Activated CD4-positive, alpha-beta T cell treated with anti-CD3 and anti-CD28 coated beads, Interleukin-2, amount 50 U/mL, for 16 hours (primary cell): ENCODE measurements at regions not wholly inside any gene's neighbourhood (a gene's known extent, or its start where the extent isn't known, plus 50 kb on each side); places are given as distances from the start of the nearest gene placed in this dataset.
"Not testable (repeated sequence)": the region's sequence is repeated elsewhere in the genome, so short reads cannot be mapped to it uniquely, and the experiment has no call there.

Source experiments
- DNase-seq: peaks from one replicate; pipeline ENCODE4 v3.0.0-alpha.2; 2020

GRCh38 chr2:82124629-82125028, 1820.1 kb upstream of the LRRTM1 start:
- DNase-seq, result no peak

- no peak for DNase-seq
Observed at GRCh38 chr2:82120654-82121053, 1816.1 kb upstream of the LRRTM1 start.

- DNase-seq, result no peak
Observed at GRCh38 chr2:82120115-82120514, 1815.6 kb upstream of the LRRTM1 start.

GRCh38 chr2:82109418-82109817, 1804.9 kb upstream of the LRRTM1 start:
- DNase-seq, result no peak

- DNase-seq, result no peak
Observed at GRCh38 chr2:82098617-82099016, 1794.1 kb upstream of the LRRTM1 start.

GRCh38 chr2:82089518-82089917, 1785.0 kb upstream of the LRRTM1 start:
- DNase-seq, result no peak

- no peak for DNase-seq
Observed at GRCh38 chr2:82084679-82085392, 1780.3 kb upstream of the LRRTM1 start.

- DNase-seq, result no peak
Observed at GRCh38 chr2:82075875-82076274, 1771.3 kb upstream of the LRRTM1 start.

- DNase-seq, result no peak
Observed at GRCh38 chr2:82062463-82062862, 1757.9 kb upstream of the LRRTM1 start.

GRCh38 chr2:82055846-82056245, 1751.3 kb upstream of the LRRTM1 start:
- DNase-seq, result no peak

GRCh38 chr2:82043867-82044266, 1739.3 kb upstream of the LRRTM1 start:
- no peak for DNase-seq

GRCh38 chr2:82027921-82028615, 1723.5 kb upstream of the LRRTM1 start:
- no peak for DNase-seq

GRCh38 chr2:82023710-82024109, 1719.2 kb upstream of the LRRTM1 start:
- no peak for DNase-seq

GRCh38 chr2:82013641-82014040, 1709.1 kb upstream of the LRRTM1 start:
- no peak for DNase-seq

- DNase-seq, result no peak
Observed at GRCh38 chr2:82007071-82007664, 1702.6 kb upstream of the LRRTM1 start.

- not testable (repeated sequence) for DNase-seq
Observed at GRCh38 chr2:82005889-82006288, 1701.3 kb upstream of the LRRTM1 start.

GRCh38 chr2:82001614-82002013, 1697.1 kb upstream of the LRRTM1 start:
- DNase-seq, result no peak

GRCh38 chr2:82000606-82001005, 1696.1 kb upstream of the LRRTM1 start:
- DNase-seq, result no peak

- DNase-seq, result no peak
Observed at GRCh38 chr2:81996332-81996731, 1691.8 kb upstream of the LRRTM1 start.

GRCh38 chr2:81991282-81991681, 1686.7 kb upstream of the LRRTM1 start:
- DNase-seq, result no peak

- DNase-seq, result no peak
Observed at GRCh38 chr2:81987370-81987769, 1682.8 kb upstream of the LRRTM1 start.

- no peak for DNase-seq
Observed at GRCh38 chr2:81984969-81985637, 1680.6 kb upstream of the LRRTM1 start.

- DNase-seq, result no peak
Observed at GRCh38 chr2:81981585-81981984, 1677.0 kb upstream of the LRRTM1 start.

- DNase-seq, result no peak
Observed at GRCh38 chr2:81979086-81979485, 1674.5 kb upstream of the LRRTM1 start.
